HG02623 (cell line): ENCODE measurements at regions not wholly inside any gene's neighbourhood (a gene's known extent, or its start where the extent isn't known, plus 50 kb on each side); places are given as distances from the start of the nearest gene placed in this dataset.

ENCODE experiments used
- ATAC-seq: cut with Tn5 transposase; IDR thresholded peaks from one replicate; pipeline ENCODE4 v1.9.1; 2021; ENCODE audit warnings: moderate library complexity; ENCODE audit not compliant: unreplicated experiment

- ATAC-seq, result no peak
Observed at GRCh38 chr14:101174980-101175606, 271.6 kb upstream of the RTL1 start.

DNA sequence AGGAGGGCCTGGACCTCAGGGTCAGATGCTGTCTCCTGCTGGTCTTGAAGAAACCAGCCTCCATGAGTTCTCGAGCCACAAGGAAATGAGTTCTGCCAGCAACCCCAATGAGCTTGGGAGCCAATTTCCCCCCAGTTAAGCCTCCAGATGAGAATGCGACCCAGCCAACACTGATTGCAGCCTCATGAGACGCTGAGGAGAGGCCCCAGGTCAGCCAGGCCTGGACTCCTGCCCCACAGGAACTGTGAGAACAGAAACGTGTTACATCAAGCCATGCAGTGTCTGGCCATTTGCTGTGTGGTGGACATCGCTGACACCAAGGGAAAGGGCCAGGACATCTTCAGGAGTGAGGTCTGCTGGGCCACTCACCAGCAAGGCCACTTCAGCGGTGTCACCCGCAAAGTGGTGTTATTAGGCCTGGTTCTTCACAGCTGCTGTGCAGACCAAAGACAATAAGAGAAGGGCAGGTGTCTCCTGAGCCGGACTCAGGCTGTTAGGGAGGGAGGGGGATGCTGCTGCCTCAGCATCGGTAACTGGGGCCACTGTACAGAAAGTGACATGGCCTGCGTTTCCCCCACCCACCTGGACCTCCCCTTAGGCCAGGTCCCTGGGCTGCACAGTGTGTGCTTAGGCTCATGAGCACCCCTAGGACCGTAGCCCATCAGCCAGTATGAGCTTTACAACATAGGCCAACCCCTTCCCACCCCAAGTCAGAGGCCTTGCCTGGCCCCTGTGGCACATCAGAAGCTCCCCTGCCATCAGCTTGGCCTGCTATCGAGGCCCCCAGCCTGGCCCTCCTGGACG lies 272.4 kb upstream of the RTL1 start:
- ATAC-seq, result no peak

DNA sequence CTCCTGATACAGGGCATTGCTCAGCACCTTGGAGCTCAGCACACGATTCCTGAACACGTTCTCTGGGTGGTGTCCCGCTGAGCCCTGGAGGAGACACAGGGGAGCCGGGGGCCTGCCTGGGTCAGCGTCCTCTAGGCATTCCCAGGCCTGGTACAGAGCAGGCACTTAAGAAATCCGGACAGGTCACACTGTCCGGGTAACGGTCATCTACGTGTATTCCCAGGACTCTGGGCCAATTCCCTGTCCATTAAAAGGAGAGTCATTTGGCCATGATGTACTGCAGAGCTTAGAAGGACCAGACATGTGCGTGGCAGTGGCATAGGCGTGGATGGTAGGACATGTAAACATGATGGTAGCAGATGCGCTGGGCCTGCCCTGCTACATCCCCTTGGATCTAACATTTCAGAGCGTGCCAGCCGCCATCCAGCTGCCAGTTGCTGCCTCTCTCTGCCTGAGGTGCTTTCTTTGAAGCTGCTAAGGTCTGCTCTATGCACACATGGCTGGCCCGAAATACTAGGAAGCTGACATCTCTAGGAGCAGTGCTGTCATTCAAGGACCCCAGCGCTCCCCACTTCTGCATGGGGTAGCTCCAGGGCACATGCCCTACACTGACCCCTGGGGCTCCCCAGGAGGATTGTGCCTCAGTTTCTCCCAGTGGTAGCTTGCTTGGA lies 273.1 kb upstream of the RTL1 start:
- ATAC-seq, result no peak

DNA sequence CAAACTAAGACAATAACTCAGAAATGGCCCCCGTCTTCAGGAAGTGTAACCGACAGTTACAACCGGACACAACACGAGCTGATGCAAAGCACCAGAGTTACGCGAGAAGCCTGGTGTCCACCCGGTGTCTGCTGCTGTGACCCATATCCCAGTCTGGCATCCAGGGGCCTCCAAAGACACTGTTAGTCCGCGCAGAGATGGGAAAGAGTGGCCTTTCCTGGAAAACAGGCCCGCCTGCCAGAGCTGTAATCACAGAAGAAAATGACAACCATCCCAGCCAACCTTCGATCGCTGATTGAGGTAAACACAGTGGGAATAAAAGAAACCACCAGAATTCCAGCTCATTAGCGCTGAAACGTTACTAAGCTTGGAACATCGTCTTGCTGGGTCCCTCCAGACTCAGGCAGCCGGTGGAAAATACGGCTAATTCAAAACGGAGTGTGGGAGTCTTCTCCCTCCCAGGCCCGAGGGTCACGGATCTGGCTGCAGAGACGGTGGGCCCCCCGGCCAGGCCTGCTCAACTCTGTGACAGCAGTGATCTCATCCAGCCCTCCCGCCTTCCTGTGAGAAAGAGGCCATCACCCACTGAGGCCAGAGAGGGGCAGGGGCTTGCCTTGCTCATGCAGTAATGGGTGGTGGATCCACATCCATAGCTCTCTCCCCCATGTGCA lies 273.9 kb upstream of the RTL1 start:
- no peak for ATAC-seq

- no peak for ATAC-seq
Observed at GRCh38 chr14:101178184-101179072, 274.9 kb upstream of the RTL1 start.

GRCh38 chr14:101179691-101180211 lies 276.2 kb upstream of the RTL1 start:
- ATAC-seq, result no peak

GRCh38 chr14:101181446-101182313 lies 278.2 kb upstream of the RTL1 start:
- no peak for ATAC-seq

DNA sequence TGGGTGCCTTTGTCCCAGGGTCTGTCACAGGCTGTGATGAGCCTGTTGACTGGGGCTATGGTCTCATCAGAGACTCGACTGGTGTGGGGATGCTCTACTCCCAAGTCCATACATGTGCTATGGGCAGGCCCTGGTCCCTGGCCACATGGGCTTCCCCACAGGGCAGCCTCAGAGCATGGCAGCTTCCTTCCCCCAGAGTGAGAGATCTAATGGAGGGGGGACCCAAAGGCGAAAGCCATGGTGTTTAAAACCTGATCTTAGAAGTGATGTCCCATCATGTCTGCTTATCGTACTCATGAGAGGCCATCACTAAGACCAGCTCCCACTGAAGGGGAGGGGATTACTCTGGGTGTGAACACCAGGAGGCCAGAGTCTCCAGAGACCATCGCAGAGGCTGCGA lies 279.0 kb upstream of the RTL1 start:
- ATAC-seq, result no peak

GRCh38 chr14:101183376-101184103 lies 280.0 kb upstream of the RTL1 start:
- ATAC-seq, result no peak

DNA sequence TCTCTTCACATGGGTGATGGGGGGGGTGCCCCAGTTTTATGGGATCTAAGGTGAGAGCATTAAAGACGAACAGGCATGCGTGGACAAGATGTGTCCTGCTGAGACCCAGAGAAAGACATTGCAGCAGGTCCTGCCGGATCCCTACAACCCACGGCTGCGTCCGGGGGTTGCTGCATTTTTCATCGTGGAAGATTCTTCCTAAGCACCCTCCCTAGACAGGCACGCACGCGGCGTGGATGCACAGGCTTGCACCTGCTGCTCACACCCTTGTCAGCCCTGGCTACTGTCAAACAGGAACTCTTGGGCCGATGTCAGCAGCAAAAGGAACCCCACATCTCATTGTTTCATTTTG lies 280.6 kb upstream of the RTL1 start:
- no peak for ATAC-seq

DNA sequence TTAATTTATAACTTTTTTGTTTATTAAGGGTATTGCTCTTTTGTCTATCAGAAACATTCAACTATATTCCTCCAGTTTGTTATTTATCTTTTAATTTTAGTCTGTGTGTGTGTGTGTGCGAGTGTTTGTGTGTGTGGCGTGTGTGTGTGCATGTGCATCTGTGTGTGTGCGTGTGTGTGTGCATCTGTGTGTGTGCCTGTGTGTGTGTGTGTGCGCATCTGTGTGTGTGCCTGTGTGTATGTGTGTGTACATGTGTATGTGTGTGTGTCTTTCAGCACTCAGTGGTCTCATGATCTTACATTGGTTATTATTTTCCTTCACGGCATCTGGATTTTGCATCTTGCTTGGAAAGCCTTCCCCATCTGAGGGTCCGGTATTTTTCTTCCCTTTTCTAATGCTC lies 281.1 kb upstream of the RTL1 start:
- ATAC-seq, result no peak

- ATAC-seq, result no peak
Observed at GRCh38 chr14:101185073-101185835, 281.7 kb upstream of the RTL1 start.

GRCh38 chr14:101185946-101186345 lies 282.4 kb upstream of the RTL1 start:
- ATAC-seq, result no peak

DNA sequence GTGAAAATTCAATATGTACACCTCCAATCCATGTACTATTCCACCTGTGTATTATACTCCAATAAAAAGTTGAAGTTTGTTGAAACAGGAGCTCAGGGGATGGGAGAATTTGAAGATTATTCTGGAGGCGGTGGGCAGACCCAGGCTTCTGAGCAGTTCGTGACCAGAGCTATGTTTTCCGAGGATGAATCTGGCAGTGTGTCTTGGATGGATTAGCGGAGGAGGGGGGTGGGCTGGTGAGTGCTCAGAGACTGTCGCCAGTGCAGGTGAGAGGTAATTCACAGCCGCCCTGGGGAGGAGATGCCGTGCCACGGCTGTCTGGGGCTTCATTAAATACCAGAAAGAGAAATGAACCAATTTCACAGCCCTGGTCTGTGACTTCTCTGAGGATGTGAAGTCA lies 283.0 kb upstream of the RTL1 start:
- no peak for ATAC-seq

- no peak for ATAC-seq
Observed at GRCh38 chr14:101186992-101187815, 283.7 kb upstream of the RTL1 start.

GRCh38 chr14:101187816-101188570 lies 284.5 kb upstream of the RTL1 start:
- no peak for ATAC-seq

- ATAC-seq, result no peak
Observed at GRCh38 chr14:101188571-101188915, 285.0 kb upstream of the RTL1 start.
